ENCODE measurements at regions not wholly inside any gene's neighbourhood (a gene's known extent, or its start where the extent isn't known, plus 50 kb on each side); places are given as distances from the start of the nearest gene placed in this dataset.

GRCh38 chr4:181427076-181427475 is 816.1 kb upstream of the TENM3 start:
- no peak for DNase-seq (ENCODE audit: extremely low read depth, low read depth)
- TF ChIP-seq CTCF (IDR thresholded peaks at IDR 0.05; ENCODE audit: low read depth, low read length), result no peak

GRCh38 chr4:181431006-181431405 is 812.2 kb upstream of the TENM3 start:
- TF ChIP-seq CTCF (IDR thresholded peaks at IDR 0.05; ENCODE audit: low read depth, low read length), result no peak
- DNase-seq (ENCODE audit: extremely low read depth, low read depth), result no peak

- no peak for DNase-seq (ENCODE audit: extremely low read depth, low read depth)
- no peak for TF ChIP-seq CTCF (IDR thresholded peaks at IDR 0.05; ENCODE audit: low read depth, low read length)
These were observed 811.5 kb upstream of the TENM3 start for GRCh38 chr4:181431661-181432060.

- no peak for TF ChIP-seq CTCF (IDR thresholded peaks at IDR 0.05; ENCODE audit: low read depth, low read length)
- no peak for DNase-seq (ENCODE audit: extremely low read depth, low read depth)
These were observed 810.9 kb upstream of the TENM3 start for GRCh38 chr4:181432335-181432734.

- no peak for DNase-seq (ENCODE audit: extremely low read depth, low read depth)
- TF ChIP-seq CTCF (IDR thresholded peaks at IDR 0.05; ENCODE audit: low read depth, low read length), result no peak
These were observed 805.3 kb upstream of the TENM3 start for GRCh38 chr4:181437895-181438294.

- no peak for TF ChIP-seq CTCF (IDR thresholded peaks at IDR 0.05; ENCODE audit: low read depth, low read length)
- DNase-seq (ENCODE audit: extremely low read depth, low read depth), result no peak
These were observed 804.6 kb upstream of the TENM3 start for GRCh38 chr4:181438641-181439040.

- TF ChIP-seq CTCF (IDR thresholded peaks at IDR 0.05; ENCODE audit: low read depth, low read length), result no peak
- no peak for DNase-seq (ENCODE audit: extremely low read depth, low read depth)
These were observed 800.2 kb upstream of the TENM3 start for GRCh38 chr4:181443021-181443420.
